GM23338 (cell line): ENCODE measurements at regions not wholly inside any gene's neighbourhood (a gene's known extent, or its start where the extent isn't known, plus 50 kb on each side); places are given as distances from the start of the nearest gene placed in this dataset.

Experiments used
- ATAC-seq: fragments of 200-7000 bp; cut with Tn5 transposase; 3 replicates; pipeline ENCODE4 v1.9.1; 2020
- DNase-seq: peaks from one replicate; pipeline ENCODE4 v3.0.0-alpha.2; 2015; ENCODE audit warnings: low spot score
- H2AFZ ChIP-seq: fragments of 200-600 bp; sonication (generic); 2 replicates; pipeline ENCODE4 v1.8.0; 2016; ENCODE audit warnings: antibody characterized with exemption, mild to moderate bottlenecking, moderate library complexity
- H3F3A ChIP-seq: fragments of 200-600 bp; sonication (generic); replicated peaks from 2 replicates; pipeline ENCODE4 v1.8.0; 2017; ENCODE audit warnings: antibody characterized with exemption, mixed run types, low read depth
- H3K27ac ChIP-seq: fragments of 200-600 bp; sonication (generic); 2 replicates; pipeline ENCODE4 v1.6.1; 2016; ENCODE audit warnings: low read depth
- H3K27me3 ChIP-seq: fragments of 200-600 bp; sonication (generic); 2 replicates; pipeline ENCODE4 v1.8.0; 2016; ENCODE audit warnings: mild to moderate bottlenecking, mixed run types, moderate library complexity; ENCODE audit not compliant: insufficient read depth
- H3K36me3 ChIP-seq: fragments of 200-600 bp; sonication (generic); 2 replicates; pipeline ENCODE4 v1.8.0; 2016; ENCODE audit warnings: mild to moderate bottlenecking; ENCODE audit not compliant: insufficient read depth
- H3K4me1 ChIP-seq: fragments of 200-600 bp; sonication (generic); 2 replicates; pipeline ENCODE4 v1.8.0; 2016; ENCODE audit warnings: mild to moderate bottlenecking, moderate library complexity; ENCODE audit not compliant: insufficient read depth
- H3K4me2 ChIP-seq: fragments of 200-600 bp; sonication (generic); 2 replicates; pipeline ENCODE4 v1.7.1; 2017; ENCODE audit warnings: mixed run types
- H3K4me3 ChIP-seq: fragments of 200-600 bp; sonication (generic); 2 replicates; pipeline ENCODE4 v1.6.1; 2016; ENCODE audit warnings: mixed run types
- H3K79me2 ChIP-seq: fragments of 200-600 bp; sonication (generic); replicated peaks from 2 replicates; pipeline ENCODE4 v1.8.0; 2017; ENCODE audit warnings: mild to moderate bottlenecking; ENCODE audit not compliant: insufficient read depth
- H3K9me2 ChIP-seq: fragments of 200-600 bp; sonication (generic); 2 replicates; pipeline ENCODE4 v1.8.0; 2017; ENCODE audit not compliant: insufficient read depth
- H4K20me1 ChIP-seq: fragments of 200-600 bp; sonication (generic); replicated peaks from 2 replicates; pipeline ENCODE4 v1.8.0; 2017; ENCODE audit warnings: mild to moderate bottlenecking; ENCODE audit not compliant: insufficient read depth
- H3K27ac Mint-ChIP-seq: 2 replicates; pipeline ENCODE4 v1.8.0; 2020; ENCODE audit warnings: inconsistent platforms, mild to moderate bottlenecking, moderate library complexity, mixed read lengths
- H3K27me3 Mint-ChIP-seq: 3 replicates; pipeline ENCODE4 v1.8.0; 2022; ENCODE audit warnings: low read depth, mild to moderate bottlenecking, moderate library complexity, mixed read lengths, inconsistent platforms; ENCODE audit not compliant: insufficient read depth, poor library complexity
- H3K36me3 Mint-ChIP-seq: 3 replicates; pipeline ENCODE4 v1.8.0; 2021; ENCODE audit warnings: low read depth, mild to moderate bottlenecking, inconsistent platforms, moderate library complexity, mixed read lengths
- H3K4me1 Mint-ChIP-seq: 3 replicates; pipeline ENCODE4 v1.8.0; 2020; ENCODE audit warnings: mild to moderate bottlenecking, inconsistent platforms, mixed read lengths
- H3K4me3 Mint-ChIP-seq: 3 replicates; pipeline ENCODE4 v1.8.0; 2021; ENCODE audit warnings: moderate library complexity, mild to moderate bottlenecking, inconsistent platforms, mixed read lengths
- H3K9me3 Mint-ChIP-seq: 3 replicates; pipeline ENCODE4 v1.8.0; 2020; ENCODE audit warnings: moderate library complexity, mild to moderate bottlenecking, inconsistent platforms, mixed read lengths
- CREB1 ChIP-seq: fragments of 250-450 bp; sonication (Bioruptor Pico); IDR thresholded peaks from 2 replicates; pipeline ENCODE4 v1.5.0; 2020; ENCODE audit warnings: low read depth, mild to moderate bottlenecking, moderate library complexity
- EZH2phosphoT487 ChIP-seq: fragments of 200-600 bp; sonication (generic); IDR thresholded peaks from one replicate; pipeline ENCODE4 v1.8.1; 2018; ENCODE audit warnings: antibody characterized with exemption; ENCODE audit not compliant: unreplicated experiment
- NANOG ChIP-seq: IDR thresholded peaks from 2 replicates; pipeline ENCODE4 v1.6.1; 2016; ENCODE audit warnings: antibody characterized with exemption, borderline replicate concordance
- STAT1 ChIP-seq: IDR thresholded peaks from one replicate; pipeline ENCODE4 v1.6.1; 2016; ENCODE audit warnings: antibody characterized with exemption; ENCODE audit not compliant: unreplicated experiment
- ZNF114 ChIP-seq: fragments of 250-450 bp; sonication (Bioruptor Pico); IDR thresholded peaks from 2 replicates; pipeline ENCODE4 v1.5.0; 2020; ENCODE audit warnings: mild to moderate bottlenecking, moderate library complexity
- ZNF331 ChIP-seq: fragments of 250-450 bp; sonication (Bioruptor Pico); IDR thresholded peaks from 2 replicates; pipeline ENCODE4 v1.5.0; 2020; ENCODE audit warnings: low read depth, mild to moderate bottlenecking, moderate library complexity
- TF ChIP-seq, protein P1 (sequence below): IDR thresholded peaks from one replicate; pipeline ENCODE4 v1.6.1; 2018; ENCODE audit warnings: antibody characterized with exemption; ENCODE audit not compliant: unreplicated experiment
- TF ChIP-seq, protein P2 (sequence below): fragments of 250-450 bp; sonication (Bioruptor Pico); IDR thresholded peaks from 2 replicates; pipeline ENCODE4 v1.5.0; 2020; ENCODE audit warnings: mild to moderate bottlenecking, moderate library complexity

DNA sequence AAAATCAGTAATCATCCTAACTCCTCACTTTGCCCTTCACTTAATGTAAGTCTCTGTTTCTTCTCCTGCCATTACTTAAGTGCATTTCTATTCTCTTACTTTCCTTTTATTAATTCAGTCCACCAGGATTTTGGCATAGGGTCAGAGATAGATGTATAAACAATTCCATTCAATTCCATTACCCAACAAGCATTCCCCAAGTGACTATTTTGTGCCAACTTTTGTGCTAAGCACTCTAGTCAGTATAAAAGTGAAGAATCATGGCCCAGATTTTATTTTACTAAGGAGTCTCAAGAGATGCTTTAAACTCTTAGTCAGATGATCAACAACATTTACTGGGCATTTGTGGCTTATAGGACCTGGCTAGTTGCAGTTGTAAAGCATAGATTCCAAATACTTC is 159.3 kb downstream of the DMAC1 start (continued):
- TF ChIP-seq, protein P1, sequence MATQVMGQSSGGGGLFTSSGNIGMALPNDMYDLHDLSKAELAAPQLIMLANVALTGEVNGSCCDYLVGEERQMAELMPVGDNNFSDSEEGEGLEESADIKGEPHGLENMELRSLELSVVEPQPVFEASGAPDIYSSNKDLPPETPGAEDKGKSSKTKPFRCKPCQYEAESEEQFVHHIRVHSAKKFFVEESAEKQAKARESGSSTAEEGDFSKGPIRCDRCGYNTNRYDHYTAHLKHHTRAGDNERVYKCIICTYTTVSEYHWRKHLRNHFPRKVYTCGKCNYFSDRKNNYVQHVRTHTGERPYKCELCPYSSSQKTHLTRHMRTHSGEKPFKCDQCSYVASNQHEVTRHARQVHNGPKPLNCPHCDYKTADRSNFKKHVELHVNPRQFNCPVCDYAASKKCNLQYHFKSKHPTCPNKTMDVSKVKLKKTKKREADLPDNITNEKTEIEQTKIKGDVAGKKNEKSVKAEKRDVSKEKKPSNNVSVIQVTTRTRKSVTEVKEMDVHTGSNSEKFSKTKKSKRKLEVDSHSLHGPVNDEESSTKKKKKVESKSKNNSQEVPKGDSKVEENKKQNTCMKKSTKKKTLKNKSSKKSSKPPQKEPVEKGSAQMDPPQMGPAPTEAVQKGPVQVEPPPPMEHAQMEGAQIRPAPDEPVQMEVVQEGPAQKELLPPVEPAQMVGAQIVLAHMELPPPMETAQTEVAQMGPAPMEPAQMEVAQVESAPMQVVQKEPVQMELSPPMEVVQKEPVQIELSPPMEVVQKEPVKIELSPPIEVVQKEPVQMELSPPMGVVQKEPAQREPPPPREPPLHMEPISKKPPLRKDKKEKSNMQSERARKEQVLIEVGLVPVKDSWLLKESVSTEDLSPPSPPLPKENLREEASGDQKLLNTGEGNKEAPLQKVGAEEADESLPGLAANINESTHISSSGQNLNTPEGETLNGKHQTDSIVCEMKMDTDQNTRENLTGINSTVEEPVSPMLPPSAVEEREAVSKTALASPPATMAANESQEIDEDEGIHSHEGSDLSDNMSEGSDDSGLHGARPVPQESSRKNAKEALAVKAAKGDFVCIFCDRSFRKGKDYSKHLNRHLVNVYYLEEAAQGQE: no peak

- no peak overlapping the region for H2AFZ ChIP-seq
- no peaks in the 10 kb centered on the region for H3K4me1 ChIP-seq
- no peak overlapping the region for H3K4me2 ChIP-seq
- no peaks in the 10 kb centered on the region for H4K20me1 ChIP-seq
- Mint-ChIP-seq H3K36me3 (no peaks in the 10 kb centered on the region), H3K27ac (no peak overlapping the region), H3K4me3 (no peak overlapping the region), H3K27me3 (peaks cover 3% of the 10 kb centered on the region), H3K4me1 (no peaks in the 10 kb centered on the region; the same call in 1 of the 3 replicates), H3K9me3 (peaks cover 2% of the 10 kb centered on the region; the same call in 1 of the 3 replicates)
- H3K27ac ChIP-seq: no peak overlapping the region
- H3K27me3 ChIP-seq: no peaks in the 10 kb centered on the region
- H3K4me3 ChIP-seq: no peak overlapping the region
- H3K79me2 ChIP-seq: no peaks in the 10 kb centered on the region
- no peaks in the 10 kb centered on the region for H3K36me3 ChIP-seq
- no peaks in the 10 kb centered on the region for H3F3A ChIP-seq
- ATAC-seq (no peak), DNase-seq (no peak)
- TF ChIP-seq STAT1: no peak
- TF ChIP-seq, protein P1: no peak
- no peak for TF ChIP-seq CREB1 (CRISPR knock-in tag)
- no peak for TF ChIP-seq NANOG
- no peak for TF ChIP-seq ZNF114 (CRISPR knock-in tag)
- TF ChIP-seq ZNF331 (CRISPR knock-in tag): no peak
- TF ChIP-seq, protein P2, sequence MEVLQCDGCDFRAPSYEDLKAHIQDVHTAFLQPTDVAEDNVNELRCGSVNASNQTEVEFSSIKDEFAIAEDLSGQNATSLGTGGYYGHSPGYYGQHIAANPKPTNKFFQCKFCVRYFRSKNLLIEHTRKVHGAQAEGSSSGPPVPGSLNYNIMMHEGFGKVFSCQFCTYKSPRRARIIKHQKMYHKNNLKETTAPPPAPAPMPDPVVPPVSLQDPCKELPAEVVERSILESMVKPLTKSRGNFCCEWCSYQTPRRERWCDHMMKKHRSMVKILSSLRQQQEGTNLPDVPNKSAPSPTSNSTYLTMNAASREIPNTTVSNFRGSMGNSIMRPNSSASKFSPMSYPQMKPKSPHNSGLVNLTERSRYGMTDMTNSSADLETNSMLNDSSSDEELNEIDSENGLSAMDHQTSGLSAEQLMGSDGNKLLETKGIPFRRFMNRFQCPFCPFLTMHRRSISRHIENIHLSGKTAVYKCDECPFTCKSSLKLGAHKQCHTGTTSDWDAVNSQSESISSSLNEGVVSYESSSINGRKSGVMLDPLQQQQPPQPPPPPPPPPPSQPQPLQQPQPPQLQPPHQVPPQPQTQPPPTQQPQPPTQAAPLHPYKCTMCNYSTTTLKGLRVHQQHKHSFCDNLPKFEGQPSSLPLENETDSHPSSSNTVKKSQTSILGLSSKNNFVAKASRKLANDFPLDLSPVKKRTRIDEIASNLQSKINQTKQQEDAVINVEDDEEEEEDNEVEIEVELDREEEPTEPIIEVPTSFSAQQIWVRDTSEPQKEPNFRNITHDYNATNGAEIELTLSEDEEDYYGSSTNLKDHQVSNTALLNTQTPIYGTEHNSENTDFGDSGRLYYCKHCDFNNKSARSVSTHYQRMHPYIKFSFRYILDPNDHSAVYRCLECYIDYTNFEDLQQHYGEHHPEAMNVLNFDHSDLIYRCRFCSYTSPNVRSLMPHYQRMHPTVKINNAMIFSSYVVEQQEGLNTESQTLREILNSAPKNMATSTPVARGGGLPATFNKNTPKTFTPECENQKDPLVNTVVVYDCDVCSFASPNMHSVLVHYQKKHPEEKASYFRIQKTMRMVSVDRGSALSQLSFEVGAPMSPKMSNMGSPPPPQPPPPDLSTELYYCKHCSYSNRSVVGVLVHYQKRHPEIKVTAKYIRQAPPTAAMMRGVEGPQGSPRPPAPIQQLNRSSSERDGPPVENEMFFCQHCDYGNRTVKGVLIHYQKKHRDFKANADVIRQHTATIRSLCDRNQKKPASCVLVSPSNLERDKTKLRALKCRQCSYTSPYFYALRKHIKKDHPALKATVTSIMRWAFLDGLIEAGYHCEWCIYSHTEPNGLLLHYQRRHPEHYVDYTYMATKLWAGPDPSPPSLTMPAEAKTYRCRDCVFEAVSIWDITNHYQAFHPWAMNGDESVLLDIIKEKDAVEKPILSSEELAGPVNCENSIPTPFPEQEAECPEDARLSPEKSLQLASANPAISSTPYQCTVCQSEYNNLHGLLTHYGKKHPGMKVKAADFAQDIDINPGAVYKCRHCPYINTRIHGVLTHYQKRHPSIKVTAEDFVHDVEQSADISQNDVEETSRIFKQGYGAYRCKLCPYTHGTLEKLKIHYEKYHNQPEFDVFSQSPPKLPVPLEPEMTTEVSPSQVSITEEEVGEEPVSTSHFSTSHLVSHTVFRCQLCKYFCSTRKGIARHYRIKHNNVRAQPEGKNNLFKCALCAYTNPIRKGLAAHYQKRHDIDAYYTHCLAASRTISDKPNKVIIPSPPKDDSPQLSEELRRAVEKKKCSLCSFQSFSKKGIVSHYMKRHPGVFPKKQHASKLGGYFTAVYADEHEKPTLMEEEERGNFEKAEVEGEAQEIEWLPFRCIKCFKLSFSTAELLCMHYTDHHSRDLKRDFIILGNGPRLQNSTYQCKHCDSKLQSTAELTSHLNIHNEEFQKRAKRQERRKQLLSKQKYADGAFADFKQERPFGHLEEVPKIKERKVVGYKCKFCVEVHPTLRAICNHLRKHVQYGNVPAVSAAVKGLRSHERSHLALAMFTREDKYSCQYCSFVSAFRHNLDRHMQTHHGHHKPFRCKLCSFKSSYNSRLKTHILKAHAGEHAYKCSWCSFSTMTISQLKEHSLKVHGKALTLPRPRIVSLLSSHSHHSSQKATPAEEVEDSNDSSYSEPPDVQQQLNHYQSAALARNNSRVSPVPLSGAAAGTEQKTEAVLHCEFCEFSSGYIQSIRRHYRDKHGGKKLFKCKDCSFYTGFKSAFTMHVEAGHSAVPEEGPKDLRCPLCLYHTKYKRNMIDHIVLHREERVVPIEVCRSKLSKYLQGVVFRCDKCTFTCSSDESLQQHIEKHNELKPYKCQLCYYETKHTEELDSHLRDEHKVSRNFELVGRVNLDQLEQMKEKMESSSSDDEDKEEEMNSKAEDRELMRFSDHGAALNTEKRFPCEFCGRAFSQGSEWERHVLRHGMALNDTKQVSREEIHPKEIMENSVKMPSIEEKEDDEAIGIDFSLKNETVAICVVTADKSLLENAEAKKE (CRISPR knock-in tag): no peak
- no peak for TF ChIP-seq EZH2phosphoT487
- H3K9me2 ChIP-seq: no peaks in the 10 kb centered on the region; the same call in 1 of the 2 replicates
These were observed 160.1 kb downstream of the DMAC1 start for GRCh38 chr9:7639471-7639870.
